ENCODE measurements at regions not wholly inside any gene's neighbourhood (a gene's known extent, or its start where the extent isn't known, plus 50 kb on each side); places are given as distances from the start of the nearest gene placed in this dataset.

GRCh38 chr6:3900744-3901336 is 51.7 kb downstream of the FAM50B start:
- TF ChIP-seq ZNF274 (IDR thresholded peaks at IDR 0.05; ENCODE audit: low read depth, low read length) (no peak), YY1 (IDR thresholded peaks at IDR 0.05; ENCODE audit: insufficient read depth, insufficient read length) (no peak), SUZ12 (IDR thresholded peaks at IDR 0.05; ENCODE audit: extremely low read depth, insufficient read depth, insufficient read length) (no peak)
- no peaks in the 10 kb centered on the region; the same call in 1 of the 2 replicates for H3K9me3 ChIP-seq (ENCODE audit: insufficient read depth, low read length)
- no peaks in the 10 kb centered on the region for H3K4me1 ChIP-seq (ENCODE audit: insufficient read depth, insufficient read length)
- no peak overlapping the region for H3K4me3 ChIP-seq (ENCODE audit: insufficient read length, low read depth)
- DNase-seq (ENCODE audit: low read depth, low spot score), result no peak
- H3K9ac ChIP-seq (ENCODE audit: insufficient read length, low read depth), result no peak overlapping the region
- no peaks in the 10 kb centered on the region for H3K27me3 ChIP-seq (ENCODE audit: insufficient read depth, insufficient read length)
- H3K36me3 ChIP-seq (ENCODE audit: insufficient read depth, insufficient read length, low read length), result no peaks in the 10 kb centered on the region

- no peak for DNase-seq (ENCODE audit: low read depth, low spot score)
- TF ChIP-seq SUZ12 (IDR thresholded peaks at IDR 0.05; ENCODE audit: extremely low read depth, insufficient read depth, insufficient read length) (no peak), YY1 (IDR thresholded peaks at IDR 0.05; ENCODE audit: insufficient read depth, insufficient read length) (no peak), ZNF274 (IDR thresholded peaks at IDR 0.05; ENCODE audit: low read depth, low read length) (no peak)
- Histone ChIP-seq H3K27me3 (ENCODE audit: insufficient read depth, insufficient read length) (no peaks in the 10 kb centered on the region), H3K9me3 (ENCODE audit: insufficient read depth, low read length) (no peaks in the 10 kb centered on the region; the same call in 1 of the 2 replicates), H3K4me1 (ENCODE audit: insufficient read depth, insufficient read length) (peaks cover 7% of the 10 kb centered on the region), H3K36me3 (ENCODE audit: insufficient read depth, insufficient read length, low read length) (no peaks in the 10 kb centered on the region), H3K9ac (ENCODE audit: insufficient read length, low read depth) (no peak overlapping the region), H3K4me3 (ENCODE audit: insufficient read length, low read depth) (no peak overlapping the region)
Measured at GRCh38 chr6:3902871-3903648, 53.9 kb downstream of the FAM50B start.

GRCh38 chr6:3904518-3904917 is 55.3 kb downstream of the FAM50B start:
- TF ChIP-seq SUZ12 (IDR thresholded peaks at IDR 0.05; ENCODE audit: extremely low read depth, insufficient read depth, insufficient read length) (no peak), ZNF274 (IDR thresholded peaks at IDR 0.05; ENCODE audit: low read depth, low read length) (no peak), YY1 (IDR thresholded peaks at IDR 0.05; ENCODE audit: insufficient read depth, insufficient read length) (no peak)
- H3K4me1 ChIP-seq (ENCODE audit: insufficient read depth, insufficient read length), result peaks cover 7% of the 10 kb centered on the region
- H3K9me3 ChIP-seq (ENCODE audit: insufficient read depth, low read length), result no peaks in the 10 kb centered on the region
- H3K4me3 ChIP-seq (ENCODE audit: insufficient read length, low read depth), result no peak overlapping the region
- no peak for DNase-seq (ENCODE audit: low read depth, low spot score)
- no peaks in the 10 kb centered on the region for H3K27me3 ChIP-seq (ENCODE audit: insufficient read depth, insufficient read length)
- no peak overlapping the region for H3K9ac ChIP-seq (ENCODE audit: insufficient read length, low read depth)
- no peaks in the 10 kb centered on the region for H3K36me3 ChIP-seq (ENCODE audit: insufficient read depth, insufficient read length, low read length)

- Histone ChIP-seq H3K4me3 (ENCODE audit: insufficient read length, low read depth) (no peak overlapping the region), H3K9me3 (ENCODE audit: insufficient read depth, low read length) (no peaks in the 10 kb centered on the region), H3K27me3 (ENCODE audit: insufficient read depth, insufficient read length) (no peaks in the 10 kb centered on the region), H3K36me3 (ENCODE audit: insufficient read depth, insufficient read length, low read length) (no peaks in the 10 kb centered on the region), H3K9ac (ENCODE audit: insufficient read length, low read depth) (no peak overlapping the region), H3K4me1 (ENCODE audit: insufficient read depth, insufficient read length) (peaks cover 7% of the 10 kb centered on the region)
- no peak for DNase-seq (ENCODE audit: low read depth, low spot score)
- TF ChIP-seq YY1 (IDR thresholded peaks at IDR 0.05; ENCODE audit: insufficient read depth, insufficient read length) (no peak), ZNF274 (IDR thresholded peaks at IDR 0.05; ENCODE audit: low read depth, low read length) (no peak), SUZ12 (IDR thresholded peaks at IDR 0.05; ENCODE audit: extremely low read depth, insufficient read depth, insufficient read length) (no peak)
Measured at GRCh38 chr6:3905945-3906845, 57.0 kb downstream of the FAM50B start.

GRCh38 chr6:3906846-3907151 is 57.6 kb downstream of the FAM50B start:
- Histone ChIP-seq H3K4me3 (ENCODE audit: insufficient read length, low read depth) (no peak overlapping the region), H3K9me3 (ENCODE audit: insufficient read depth, low read length) (no peaks in the 10 kb centered on the region), H3K4me1 (ENCODE audit: insufficient read depth, insufficient read length) (peaks cover 7% of the 10 kb centered on the region), H3K36me3 (ENCODE audit: insufficient read depth, insufficient read length, low read length) (no peaks in the 10 kb centered on the region), H3K9ac (ENCODE audit: insufficient read length, low read depth) (no peak overlapping the region), H3K27me3 (ENCODE audit: insufficient read depth, insufficient read length) (no peaks in the 10 kb centered on the region)
- TF ChIP-seq SUZ12 (IDR thresholded peaks at IDR 0.05; ENCODE audit: extremely low read depth, insufficient read depth, insufficient read length), result no peak
- no peak for TF ChIP-seq ZNF274 (IDR thresholded peaks at IDR 0.05; ENCODE audit: low read depth, low read length)
- TF ChIP-seq YY1 (IDR thresholded peaks at IDR 0.05; ENCODE audit: insufficient read depth, insufficient read length), result no peak
- DNase-seq (ENCODE audit: low read depth, low spot score), result no peak

GRCh38 chr6:3908223-3908622 is 59.0 kb downstream of the FAM50B start:
- H3K4me3 ChIP-seq (ENCODE audit: insufficient read length, low read depth), result no peak overlapping the region
- DNase-seq (ENCODE audit: low read depth, low spot score), result no peak
- H3K4me1 ChIP-seq (ENCODE audit: insufficient read depth, insufficient read length), result peaks cover 7% of the 10 kb centered on the region
- H3K9ac ChIP-seq (ENCODE audit: insufficient read length, low read depth), result no peak overlapping the region
- H3K27me3 ChIP-seq (ENCODE audit: insufficient read depth, insufficient read length), result no peaks in the 10 kb centered on the region
- H3K36me3 ChIP-seq (ENCODE audit: insufficient read depth, insufficient read length, low read length), result no peaks in the 10 kb centered on the region
- TF ChIP-seq ZNF274 (IDR thresholded peaks at IDR 0.05; ENCODE audit: low read depth, low read length), result no peak
- TF ChIP-seq SUZ12 (IDR thresholded peaks at IDR 0.05; ENCODE audit: extremely low read depth, insufficient read depth, insufficient read length), result no peak
- TF ChIP-seq YY1 (IDR thresholded peaks at IDR 0.05; ENCODE audit: insufficient read depth, insufficient read length), result no peak
- no peaks in the 10 kb centered on the region for H3K9me3 ChIP-seq (ENCODE audit: insufficient read depth, low read length)

GRCh38 chr6:3908961-3909360 is 59.8 kb downstream of the FAM50B start:
- Histone ChIP-seq H3K9ac (ENCODE audit: insufficient read length, low read depth) (no peak overlapping the region), H3K27me3 (ENCODE audit: insufficient read depth, insufficient read length) (no peaks in the 10 kb centered on the region), H3K9me3 (ENCODE audit: insufficient read depth, low read length) (no peaks in the 10 kb centered on the region), H3K4me1 (ENCODE audit: insufficient read depth, insufficient read length) (peaks cover 7% of the 10 kb centered on the region), H3K4me3 (ENCODE audit: insufficient read length, low read depth) (no peak overlapping the region), H3K36me3 (ENCODE audit: insufficient read depth, insufficient read length, low read length) (no peaks in the 10 kb centered on the region)
- TF ChIP-seq SUZ12 (IDR thresholded peaks at IDR 0.05; ENCODE audit: extremely low read depth, insufficient read depth, insufficient read length), result no peak
- TF ChIP-seq YY1 (IDR thresholded peaks at IDR 0.05; ENCODE audit: insufficient read depth, insufficient read length), result no peak
- TF ChIP-seq ZNF274 (IDR thresholded peaks at IDR 0.05; ENCODE audit: low read depth, low read length), result no peak
- DNase-seq (ENCODE audit: low read depth, low spot score), result no peak

Data from NT2/D1 (cell line).